GM18909 (cell line): ENCODE measurements at regions not wholly inside any gene's neighbourhood (a gene's known extent, or its start where the extent isn't known, plus 50 kb on each side); places are given as distances from the start of the nearest gene placed in this dataset.
"Not testable (repeated sequence)": the region's sequence is repeated elsewhere in the genome, so short reads cannot be mapped to it uniquely, and the experiment has no call there.

Source experiments
- ATAC-seq: cut with Tn5 transposase; IDR thresholded peaks from one replicate; pipeline ENCODE4 v1.9.1; 2021; ENCODE audit warnings: mild to moderate bottlenecking; ENCODE audit not compliant: unreplicated experiment, poor library complexity

DNA sequence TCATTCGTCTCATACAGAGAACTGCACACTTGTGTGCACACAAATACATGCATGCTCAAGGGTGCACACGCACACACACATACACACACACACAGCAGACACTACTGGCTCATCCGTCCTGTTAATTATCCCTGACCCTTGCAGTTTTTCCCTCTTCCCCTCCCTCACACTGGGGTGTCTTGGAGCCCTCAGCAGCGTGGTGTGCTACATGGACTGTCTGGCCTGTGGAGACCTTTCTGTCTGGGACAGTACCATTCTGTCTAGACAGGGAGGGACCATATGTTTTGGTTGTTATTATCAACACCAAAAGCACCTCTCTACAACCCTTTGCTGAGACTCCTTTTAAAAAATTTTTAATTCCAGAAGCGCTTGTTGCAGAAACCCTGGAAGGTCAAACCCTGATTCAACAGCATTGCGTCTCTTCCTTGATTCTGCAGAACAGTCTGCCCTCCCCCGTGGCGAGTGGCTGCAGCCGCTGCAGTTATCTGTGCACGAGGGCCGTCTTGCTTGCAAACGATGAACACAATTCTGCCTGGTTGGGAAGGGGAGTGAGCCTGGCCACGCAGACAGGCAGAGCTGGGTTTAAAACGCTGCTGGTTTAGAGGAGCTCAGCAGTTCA lies 374.0 kb downstream of the IRS2 start:
- ATAC-seq: no peak

DNA sequence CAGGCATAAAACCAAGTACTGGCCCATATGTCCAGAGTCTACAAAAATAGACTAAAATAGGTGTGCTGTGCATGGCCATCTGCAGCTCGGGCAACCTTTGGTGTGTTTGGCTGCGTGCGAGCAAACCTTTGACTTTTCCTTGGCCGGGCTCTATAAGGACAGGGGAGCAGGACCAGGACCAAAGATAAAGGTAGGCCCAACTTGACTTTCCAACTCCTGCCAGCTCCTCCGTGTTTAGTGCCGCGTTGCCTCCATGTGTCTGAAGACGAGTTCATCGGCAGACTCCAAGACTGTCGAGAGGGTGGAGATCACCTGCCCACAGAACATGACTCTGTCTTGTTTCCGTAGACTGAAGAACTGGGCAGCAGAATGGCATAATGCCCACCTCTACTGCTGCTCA lies 375.5 kb downstream of the IRS2 start:
- no peak for ATAC-seq

DNA sequence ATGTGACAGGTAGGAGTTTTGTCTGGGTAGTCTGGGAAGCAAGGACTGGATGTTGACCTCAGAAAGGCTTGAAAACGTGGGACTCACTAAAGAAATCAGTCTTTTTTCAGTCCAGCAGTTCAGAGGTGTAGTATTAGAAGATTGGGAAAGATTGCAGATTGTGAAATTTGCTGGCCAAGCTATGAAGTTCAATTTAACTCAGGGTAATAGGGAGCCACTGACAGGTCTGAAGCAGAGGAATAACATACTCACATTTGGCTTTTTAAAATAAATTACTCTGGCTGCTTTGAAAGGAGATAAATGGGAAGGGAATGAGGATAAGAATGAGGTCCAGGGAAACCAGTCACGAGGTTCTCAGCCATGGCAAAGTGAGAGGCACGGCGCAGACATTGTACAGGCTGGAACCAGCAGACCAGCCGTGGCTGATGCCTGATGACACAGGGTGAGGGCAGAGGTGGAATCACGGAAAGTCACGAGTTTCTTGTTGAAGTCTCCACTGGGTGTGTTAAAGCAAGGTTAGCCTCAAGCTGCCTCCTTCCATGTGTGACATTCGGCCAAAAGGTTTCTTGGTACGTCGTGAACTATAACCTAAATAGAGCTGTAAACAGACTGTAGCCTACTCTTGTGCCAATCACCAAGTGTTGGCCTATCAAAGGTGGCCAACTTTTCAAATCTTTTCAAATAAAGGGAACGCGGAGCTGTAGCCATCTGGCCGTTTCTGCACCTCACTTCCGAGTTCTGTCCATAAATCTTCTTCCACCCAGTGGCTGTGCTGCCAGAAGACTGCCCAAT lies 377.6 kb downstream of the IRS2 start:
- ATAC-seq: no peak

DNA sequence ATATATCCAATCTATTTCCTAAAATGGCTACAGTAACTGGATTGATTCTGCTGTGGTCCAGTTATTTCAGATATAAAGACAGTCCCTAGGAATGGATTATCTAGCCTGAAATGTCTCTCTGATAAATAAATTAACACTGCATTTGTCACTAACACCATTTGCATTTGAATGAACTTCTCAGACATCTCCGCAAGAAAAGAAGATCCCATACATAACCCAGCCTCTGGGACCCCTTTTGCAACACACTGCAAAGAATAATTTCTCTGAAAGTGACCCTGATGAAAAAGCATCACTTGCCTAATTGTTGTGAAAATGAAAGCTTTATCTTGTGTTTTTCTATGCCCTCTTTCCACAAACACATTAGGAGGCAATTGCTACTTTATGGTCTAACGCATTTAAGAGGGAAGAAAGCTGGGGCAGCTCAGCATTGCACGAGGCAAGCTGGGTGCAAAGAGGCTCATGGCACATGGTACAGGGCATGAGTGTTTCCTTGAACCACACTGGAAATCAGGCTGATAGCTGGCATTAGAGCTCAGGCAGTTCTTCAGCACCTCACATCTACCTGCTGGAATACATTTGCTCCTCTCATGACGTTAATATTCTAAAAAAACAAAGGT lies 379.9 kb downstream of the IRS2 start:
- ATAC-seq: no peak

DNA sequence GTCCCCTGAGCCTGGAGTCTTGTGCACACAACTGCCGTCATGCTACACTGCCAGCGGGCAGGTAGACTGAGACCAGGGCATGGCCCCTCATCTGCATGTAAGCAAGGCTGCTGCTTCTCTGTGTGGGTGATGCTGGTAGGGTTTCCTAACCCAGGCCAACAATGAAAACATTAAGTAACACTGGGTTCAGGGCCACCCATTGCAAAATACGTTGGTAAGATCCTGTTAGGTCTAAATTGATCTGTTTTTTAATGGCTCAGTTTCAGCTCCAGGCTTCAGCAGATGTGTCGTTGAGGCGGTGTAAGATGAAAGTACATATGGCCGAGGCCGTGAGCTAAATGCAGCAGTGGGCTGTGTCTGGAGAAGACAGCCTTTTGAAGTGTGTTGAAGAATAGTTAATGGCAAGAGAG lies 383.4 kb downstream of the IRS2 start:
- no peak for ATAC-seq

DNA sequence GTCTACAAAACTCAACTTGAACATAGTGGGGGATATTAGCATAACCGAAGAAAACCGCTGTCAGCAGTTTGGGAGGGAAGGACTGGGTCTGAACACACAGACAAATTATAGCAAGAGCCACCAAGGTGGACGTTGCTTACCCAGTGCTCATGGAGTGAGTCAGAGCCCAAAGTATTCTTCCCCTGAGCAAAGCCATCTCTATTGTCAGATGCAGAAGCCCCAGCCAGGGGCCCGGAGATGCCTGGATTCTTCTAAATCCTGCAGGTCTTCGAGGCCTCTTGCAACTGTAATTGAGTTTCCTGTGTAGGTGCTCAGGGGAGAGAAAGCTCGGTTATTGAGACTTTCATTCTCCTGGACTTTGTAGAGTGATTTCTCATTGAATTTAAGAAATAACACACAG lies 384.5 kb downstream of the IRS2 start:
- no peak for ATAC-seq

DNA sequence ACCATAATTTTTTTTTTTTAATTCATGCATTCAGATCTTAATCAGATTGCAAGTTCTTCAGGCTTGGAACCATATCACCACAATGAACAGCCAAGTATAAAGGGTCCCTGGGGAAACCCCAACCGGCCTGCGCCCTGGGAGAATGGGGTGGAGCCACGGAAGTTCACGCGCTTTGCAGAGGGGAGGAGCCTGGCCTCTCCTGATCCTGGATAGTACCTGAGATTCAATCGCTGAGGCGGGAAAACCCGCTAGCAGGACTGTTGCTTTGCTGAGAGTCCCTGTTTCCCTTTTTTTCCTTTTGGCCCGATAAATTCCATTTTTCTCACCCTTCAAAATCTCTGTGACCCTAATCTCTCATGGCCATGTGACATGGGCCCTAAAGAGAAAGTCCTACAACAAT lies 385.1 kb downstream of the IRS2 start:
- ATAC-seq: no peak

DNA sequence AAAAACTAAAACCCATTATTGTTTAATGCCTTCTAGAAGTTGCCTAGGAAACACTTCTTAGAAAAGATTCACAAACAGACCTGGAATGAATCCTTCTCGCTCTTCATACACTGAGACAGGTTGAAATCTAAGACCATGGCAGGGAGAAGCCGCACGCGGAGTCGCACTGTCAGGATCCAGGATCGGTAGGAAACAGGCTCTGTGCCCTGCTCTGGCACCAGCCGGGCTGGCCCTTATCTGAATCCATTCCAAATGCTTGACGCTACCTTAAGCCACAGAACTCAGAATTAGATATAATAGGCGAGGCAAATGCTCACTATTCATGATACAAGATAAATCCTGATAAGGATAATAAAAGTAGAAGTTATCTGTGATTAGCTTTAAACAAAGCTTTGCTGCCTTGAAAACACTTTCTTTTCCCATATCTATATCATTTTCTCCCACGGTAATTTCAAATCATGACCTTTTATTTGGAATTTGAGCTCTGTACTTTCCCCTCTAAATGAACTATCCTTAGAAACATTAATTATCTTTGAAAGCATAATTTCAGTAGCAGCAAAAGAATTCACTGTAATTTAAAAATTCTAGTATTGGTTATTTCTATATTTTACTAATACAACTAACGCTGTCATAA lies 385.6 kb downstream of the IRS2 start:
- ATAC-seq: no peak

DNA sequence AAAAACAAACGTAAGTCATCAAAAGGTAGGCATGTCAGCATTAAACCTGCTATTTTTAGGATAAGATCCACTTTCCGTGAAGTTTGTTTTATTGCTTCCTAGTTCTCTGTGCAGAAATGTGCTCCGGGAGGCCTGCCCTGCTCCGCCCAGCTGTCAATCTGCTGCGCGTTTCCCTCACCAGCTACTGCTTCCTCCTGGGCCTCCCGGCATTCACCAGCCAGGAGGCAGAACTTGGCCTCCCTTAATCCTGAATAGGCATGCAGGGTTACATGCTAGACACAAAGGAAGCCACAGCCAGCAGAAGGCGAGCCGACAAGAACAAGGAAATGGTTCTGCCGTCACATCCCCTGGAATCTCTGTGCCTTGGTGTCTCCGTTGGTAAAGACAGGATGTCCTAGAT lies 386.2 kb downstream of the IRS2 start:
- ATAC-seq: no peak

DNA sequence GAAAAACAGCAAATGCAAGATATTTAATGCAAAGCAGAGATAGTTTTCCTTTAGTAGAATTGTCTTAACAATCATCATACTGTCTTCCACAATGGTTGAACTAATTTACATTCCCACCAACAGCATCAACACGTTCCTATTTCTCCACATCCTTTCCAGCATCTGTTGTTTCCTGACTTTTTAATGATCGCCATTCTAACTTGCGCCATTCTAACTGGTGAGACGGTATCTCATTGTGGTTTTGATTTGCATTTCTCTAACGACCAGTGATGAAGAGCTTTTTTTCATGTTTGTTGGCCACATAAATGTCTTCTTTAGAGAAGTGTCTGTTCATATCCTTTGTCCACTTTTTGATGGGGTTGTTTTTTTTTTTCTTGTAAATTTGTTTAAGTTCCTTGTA lies 388.3 kb downstream of the IRS2 start:
- not testable (repeated sequence) for ATAC-seq

DNA sequence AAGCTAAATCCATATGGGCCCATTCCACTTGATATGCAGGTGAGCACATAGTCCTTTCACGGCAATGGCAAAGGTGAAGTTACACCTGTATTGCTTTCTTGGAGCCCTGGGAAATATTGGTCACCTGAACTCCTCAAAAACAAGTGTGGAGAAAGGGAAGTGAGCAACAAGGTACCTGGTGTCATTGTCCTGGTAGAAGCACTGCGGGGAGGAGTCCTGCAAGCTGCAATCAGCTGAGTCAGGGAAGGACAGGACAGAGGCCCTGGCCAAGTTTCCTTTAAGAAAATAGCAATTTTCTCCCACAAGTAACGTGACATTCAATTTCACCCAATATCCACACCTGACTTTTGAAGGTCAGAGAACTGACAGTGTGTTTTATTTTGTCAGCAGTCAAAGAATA lies 389.1 kb downstream of the IRS2 start:
- no peak for ATAC-seq

DNA sequence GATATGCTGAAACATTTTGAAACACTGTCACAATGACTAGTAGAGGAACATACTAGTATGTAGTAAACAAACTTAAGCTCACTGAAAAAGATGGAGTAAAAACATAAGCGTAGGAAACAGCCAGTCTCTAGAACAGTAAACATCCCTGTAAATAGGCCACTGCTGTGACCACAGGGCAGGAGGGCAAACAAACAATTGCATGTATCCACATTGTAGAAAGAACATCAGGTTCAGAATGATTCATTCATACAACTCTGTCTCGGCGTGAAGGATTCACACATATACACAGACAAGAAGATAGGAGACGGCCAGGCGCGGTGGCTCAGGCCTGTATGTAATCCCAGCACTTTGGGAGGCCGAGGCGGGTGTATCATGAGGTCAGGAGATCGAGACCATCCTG lies 390.1 kb downstream of the IRS2 start:
- ATAC-seq: no peak

DNA sequence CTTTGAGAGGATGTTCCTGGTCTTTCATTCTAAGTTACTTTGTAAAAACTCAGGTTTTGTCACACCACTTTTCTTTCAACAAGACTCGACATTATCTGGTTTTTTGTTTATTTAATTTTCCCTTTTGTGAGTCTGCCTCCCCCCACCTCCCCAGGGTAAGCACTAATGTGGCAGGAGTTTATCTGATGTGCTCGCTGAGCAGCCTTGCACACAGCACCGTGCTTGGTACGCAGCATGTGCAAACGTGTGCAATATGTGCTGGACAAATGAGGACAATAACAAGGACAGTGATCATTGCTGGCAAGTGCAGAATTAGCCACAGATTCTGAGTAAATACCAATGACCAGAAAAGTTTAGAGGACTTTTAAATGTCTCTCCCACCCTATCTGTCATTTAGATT lies 391.4 kb downstream of the IRS2 start:
- ATAC-seq: no peak

DNA sequence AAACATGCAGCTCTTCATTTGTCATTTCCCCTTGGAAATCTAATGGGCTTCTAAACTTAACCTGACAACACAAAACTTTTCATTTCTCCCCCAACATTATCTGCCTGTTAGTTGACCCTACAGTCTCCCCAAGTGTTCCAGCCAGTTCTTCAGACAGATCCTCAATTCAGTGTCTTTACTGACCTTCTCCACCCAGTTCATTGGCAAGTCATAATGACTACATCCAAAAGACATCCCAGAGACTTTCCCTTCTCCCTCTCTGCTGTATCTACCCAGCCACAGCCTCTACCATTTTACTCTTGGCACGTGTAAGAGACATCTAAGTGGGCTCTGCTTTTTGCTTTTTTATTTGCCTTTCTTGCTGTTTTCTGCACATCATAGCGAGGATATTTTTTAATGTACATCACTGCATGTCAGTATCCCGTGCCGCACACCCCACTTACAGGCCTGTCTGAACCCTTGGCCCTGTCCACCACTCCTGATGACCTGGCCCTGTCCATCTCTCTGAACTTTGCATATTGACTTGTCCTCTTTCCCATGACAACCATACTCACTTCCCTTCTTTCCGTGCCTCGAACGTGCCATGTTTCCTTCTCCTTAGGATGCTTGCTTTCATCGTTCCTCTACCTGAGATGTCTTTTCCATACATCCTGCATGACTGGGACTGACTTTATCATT lies 391.9 kb downstream of the IRS2 start:
- ATAC-seq: no peak

DNA sequence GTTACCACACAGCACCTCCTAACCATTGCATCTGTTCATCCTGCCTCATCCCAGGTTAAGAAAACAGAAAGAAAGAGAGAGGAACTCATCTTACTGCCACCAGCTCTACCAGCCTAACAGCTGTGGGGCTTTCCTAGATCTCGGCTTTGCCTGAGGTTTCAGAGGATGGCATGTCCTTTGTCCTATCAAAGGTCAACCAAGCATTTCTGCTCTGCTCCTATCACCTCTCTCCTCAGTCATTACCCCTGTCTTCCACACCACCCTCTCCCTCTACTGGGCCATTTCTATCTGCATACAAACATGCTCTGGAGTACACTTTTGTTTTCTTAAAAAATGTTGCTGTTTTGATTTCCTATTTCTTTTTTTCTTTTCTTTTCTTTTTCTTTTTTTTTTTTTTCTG lies 393.3 kb downstream of the IRS2 start:
- no peak for ATAC-seq

DNA sequence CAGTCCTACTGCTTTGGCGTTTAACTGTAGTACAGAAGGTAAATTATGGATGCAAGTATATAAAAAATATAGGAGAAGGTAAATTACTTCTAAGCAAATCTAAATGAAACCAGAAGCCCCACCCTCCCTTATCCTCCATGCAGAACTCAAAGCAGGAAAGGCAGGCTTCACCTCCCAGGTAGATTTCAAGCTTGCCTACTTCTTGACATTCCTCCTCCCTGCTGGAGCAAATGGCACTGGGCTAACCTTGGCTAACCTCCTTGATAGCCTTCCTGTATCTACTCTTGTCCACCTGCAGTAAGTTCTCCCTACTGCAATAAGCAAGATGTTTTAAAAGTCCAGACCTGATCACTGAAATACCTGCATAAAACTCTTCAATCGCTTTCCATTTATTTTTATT lies 396.0 kb downstream of the IRS2 start:
- no peak for ATAC-seq

DNA sequence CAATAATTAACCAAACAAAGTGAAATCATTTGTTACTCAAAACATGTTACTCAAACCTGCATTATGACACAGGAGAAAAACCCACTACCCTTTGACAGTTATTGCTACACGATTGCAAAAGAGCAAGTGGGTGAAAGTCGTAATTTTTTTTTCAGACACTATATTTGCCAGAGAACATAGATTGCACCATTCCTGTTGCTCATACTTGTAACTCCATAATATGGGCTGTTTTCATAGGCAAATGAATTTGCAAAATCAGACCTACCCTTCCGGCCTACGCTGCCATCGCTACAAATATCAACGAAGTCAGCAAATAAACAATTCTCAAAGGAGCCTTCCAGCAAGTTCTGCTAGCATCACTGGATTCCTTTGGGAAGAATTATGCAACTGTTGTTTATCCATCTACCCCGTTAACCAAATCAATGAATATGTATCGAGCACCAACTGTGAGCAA lies 396.5 kb downstream of the IRS2 start:
- no peak for ATAC-seq

DNA sequence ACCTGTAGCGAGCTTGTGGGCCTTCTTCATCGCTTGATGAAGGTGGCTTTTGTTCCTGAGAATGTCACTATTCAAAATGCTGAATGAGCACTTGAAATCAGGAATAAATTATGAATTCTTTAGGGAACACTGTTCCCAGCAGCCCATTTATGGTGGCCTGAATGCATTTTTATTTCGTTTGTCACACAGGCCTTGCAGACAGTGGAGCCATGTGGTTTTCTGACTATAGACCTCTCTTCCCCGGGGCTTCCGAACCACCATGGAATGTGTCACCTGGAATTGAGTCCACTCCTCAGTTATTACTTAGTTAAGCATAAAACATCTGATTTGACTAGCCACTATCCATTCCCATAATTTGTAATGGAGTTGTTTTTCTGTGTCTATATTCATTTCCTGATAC lies 396.9 kb downstream of the IRS2 start:
- no peak for ATAC-seq

DNA sequence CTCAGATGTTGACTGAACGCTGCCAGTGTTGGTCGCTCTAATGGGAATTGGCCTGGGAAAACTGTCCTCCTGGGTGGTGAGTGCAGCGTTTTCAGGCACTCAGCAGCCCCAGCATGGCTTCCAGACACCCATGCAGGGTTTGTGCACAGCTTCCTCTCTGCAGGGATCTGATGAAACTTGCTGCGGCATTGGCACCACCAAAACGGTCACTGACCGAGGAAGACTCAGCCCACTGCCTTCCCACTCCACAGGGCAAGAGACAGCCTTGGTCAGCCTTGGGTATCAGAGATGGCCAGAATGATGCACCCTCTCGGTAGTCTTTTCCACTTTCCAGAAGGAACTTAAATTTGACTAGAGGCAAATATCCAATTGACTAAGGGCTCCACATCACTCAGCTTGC lies 398.9 kb downstream of the IRS2 start:
- no peak for ATAC-seq

DNA sequence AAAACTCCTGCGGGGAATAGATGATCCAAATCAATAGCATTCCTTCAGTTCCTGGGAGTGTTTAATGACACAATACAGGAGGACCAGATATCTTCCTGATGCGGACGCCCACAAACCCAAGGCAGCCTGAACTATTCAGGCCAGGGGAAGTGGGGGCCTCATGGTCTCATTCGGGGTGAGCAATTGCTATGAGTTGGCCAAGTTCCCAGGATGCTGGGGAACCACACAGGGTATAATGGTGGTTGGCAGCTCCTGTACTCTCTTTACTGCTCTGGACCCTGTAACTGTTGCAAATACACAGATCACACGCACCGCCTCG lies 401.2 kb downstream of the IRS2 start:
- ATAC-seq: no peak
